GM13977 (cell line): ENCODE measurements at regions not wholly inside any gene's neighbourhood (a gene's known extent, or its start where the extent isn't known, plus 50 kb on each side); places are given as distances from the start of the nearest gene placed in this dataset.

ENCODE experiments used
- DNase-seq: peaks from one replicate; pipeline ENCODE4 v3.0.0; 2012; ENCODE audit warnings: low spot score
- in situ Hi-C: fragments of 300-500 bp; cut with MboI; formaldehyde crosslinking; loops from one replicate; pipeline ENCODE4 v1.12.0; 2022; ENCODE audit warnings: low sequenced_read_pairs, low pct_unique_long_range_greater_than_20kb, mixed read lengths, inconsistent platforms; ENCODE audit not compliant: unreplicated experiment
- TF ChIP-seq, protein P1 (sequence below): IDR thresholded peaks from 2 replicates; pipeline ENCODE4 v1.5.1; 2012; ENCODE audit warnings: mild to moderate bottlenecking, control low read depth; ENCODE audit not compliant: insufficient read depth; ENCODE audit errors: extremely low read depth, missing control alignments

DNA sequence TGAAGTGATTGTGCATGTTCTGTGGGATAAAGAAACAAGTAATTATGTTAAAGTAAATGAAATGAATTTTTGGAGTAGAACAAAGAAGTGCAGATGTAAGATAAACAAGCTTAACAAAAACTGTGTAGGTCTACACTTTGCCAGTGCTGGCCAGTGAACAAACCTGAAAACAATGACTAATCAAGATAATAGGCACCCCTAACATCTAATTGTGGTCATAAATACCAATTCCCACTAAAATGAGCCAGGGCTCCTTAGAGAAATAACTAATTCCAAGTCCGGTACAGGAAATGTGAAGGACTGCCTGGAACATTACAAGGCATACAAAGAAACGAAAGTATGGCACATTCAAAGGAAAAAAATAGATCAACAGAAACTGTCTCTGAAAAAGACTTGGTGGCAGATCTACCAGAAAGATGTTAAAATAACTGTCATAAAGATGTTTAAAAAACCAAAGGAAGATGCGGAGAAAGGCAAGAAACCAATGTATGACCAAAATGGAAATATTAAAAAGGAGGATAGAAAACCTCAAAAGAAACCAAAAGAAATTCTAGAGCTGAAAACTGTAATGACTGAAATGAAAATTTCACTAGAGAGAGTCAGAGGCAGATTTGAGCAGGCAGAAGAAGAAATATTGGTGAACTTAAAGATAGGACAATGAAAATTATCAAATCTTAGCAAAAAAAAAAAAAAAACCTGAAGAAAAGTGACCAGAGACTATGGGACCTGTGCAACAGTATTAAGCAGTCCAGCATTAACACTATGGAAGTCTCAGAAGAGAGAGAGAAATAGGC is 94.7 kb upstream of the SLC66A3 start:
- TF ChIP-seq, protein P1, sequence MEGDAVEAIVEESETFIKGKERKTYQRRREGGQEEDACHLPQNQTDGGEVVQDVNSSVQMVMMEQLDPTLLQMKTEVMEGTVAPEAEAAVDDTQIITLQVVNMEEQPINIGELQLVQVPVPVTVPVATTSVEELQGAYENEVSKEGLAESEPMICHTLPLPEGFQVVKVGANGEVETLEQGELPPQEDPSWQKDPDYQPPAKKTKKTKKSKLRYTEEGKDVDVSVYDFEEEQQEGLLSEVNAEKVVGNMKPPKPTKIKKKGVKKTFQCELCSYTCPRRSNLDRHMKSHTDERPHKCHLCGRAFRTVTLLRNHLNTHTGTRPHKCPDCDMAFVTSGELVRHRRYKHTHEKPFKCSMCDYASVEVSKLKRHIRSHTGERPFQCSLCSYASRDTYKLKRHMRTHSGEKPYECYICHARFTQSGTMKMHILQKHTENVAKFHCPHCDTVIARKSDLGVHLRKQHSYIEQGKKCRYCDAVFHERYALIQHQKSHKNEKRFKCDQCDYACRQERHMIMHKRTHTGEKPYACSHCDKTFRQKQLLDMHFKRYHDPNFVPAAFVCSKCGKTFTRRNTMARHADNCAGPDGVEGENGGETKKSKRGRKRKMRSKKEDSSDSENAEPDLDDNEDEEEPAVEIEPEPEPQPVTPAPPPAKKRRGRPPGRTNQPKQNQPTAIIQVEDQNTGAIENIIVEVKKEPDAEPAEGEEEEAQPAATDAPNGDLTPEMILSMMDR, result no peak
- in situ Hi-C loops, result no loop called here
- no peak for DNase-seq

- in situ Hi-C loops, result no loop called here
- no peak for DNase-seq
- TF ChIP-seq, protein P1, result no peak
Observed at GRCh38 chr2:11065833-11066485, 89.3 kb upstream of the SLC66A3 start.

DNA sequence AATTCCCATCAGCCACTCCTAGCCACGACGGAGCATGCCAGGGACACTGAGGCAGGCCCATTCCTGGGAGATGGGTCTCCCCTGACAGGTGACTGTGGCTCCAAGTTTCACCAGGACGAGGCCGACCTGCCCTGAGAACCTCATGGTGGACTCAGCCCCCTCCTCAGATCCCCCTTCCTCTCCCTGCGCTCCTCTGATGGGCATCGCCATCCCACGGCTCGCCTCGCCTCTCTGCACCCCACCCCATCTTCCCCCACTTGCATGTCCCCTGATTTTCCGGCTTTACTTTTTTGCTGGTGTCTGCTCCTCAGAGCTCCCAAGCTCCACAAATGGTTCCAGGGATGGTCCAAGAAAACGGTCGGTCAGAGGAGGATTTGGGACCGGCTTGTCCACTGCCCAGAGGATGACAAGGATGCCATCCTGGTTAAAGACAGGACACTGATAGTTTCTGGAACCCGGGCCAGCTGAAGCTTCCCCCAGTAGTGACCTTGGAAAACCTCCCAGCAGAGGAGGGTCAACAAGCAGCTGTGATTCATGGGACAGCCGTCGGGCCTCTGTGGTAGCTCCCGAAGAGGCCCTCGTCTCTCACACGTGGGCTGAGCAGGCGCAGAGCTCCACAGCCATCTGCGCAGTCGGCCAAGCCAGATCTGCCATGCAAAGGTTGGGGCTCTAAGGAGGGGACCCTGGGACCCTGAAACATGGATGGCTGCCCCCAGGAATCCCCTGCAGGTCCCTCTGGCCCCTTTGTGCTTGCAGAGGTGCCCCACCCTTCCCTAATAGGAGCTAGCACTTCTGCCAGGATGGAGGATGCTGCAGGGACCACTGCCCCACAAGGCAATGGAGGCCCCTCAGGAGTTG is 87.8 kb upstream of the SLC66A3 start:
- TF ChIP-seq, protein P1, result no peak
- in situ Hi-C loops, result no loop called here
- DNase-seq, result no peak

- TF ChIP-seq, protein P1, result no peak
- no peak for DNase-seq
- in situ Hi-C loops, result no loop called here
Observed at GRCh38 chr2:11068079-11068741, 87.1 kb upstream of the SLC66A3 start.

GRCh38 chr2:11068856-11069526 is 86.3 kb upstream of the SLC66A3 start:
- in situ Hi-C loops, result no loop called here
- no peak for DNase-seq
- TF ChIP-seq, protein P1, result no peak
